GM21515 (cell line): ENCODE measurements at regions not wholly inside any gene's neighbourhood (a gene's known extent, or its start where the extent isn't known, plus 50 kb on each side); places are given as distances from the start of the nearest gene placed in this dataset.

Source experiments
- ATAC-seq: cut with Tn5 transposase; IDR thresholded peaks from one replicate; pipeline ENCODE4 v1.9.1; 2021; ENCODE audit not compliant: unreplicated experiment

- ATAC-seq: peak; percentile 69
Measured at GRCh38 chr11:26078231-26078821, 253.6 kb upstream of the ANO3 start.

GRCh38 chr11:26084313-26084712 lies 247.6 kb upstream of the ANO3 start:
- no peak for ATAC-seq

DNA sequence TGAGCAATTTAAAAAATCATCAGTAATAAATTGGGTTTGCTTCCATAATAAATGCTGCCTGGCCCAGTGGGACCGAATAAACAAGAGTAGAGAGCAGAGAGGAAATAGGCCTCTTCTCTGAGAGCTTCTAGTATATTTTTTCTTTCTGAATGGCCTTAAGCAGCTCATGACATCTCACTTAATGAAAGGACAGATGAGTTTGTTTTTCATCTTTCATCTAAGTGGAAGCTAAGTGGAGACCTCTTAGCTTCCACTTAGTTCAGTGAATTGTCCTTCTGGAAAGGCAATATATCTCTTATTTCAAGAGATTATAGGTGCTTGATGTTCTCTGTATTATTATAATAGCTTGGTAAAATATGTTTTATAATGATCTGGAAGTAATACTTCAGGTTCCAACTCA lies 245.9 kb upstream of the ANO3 start:
- no peak for ATAC-seq

DNA sequence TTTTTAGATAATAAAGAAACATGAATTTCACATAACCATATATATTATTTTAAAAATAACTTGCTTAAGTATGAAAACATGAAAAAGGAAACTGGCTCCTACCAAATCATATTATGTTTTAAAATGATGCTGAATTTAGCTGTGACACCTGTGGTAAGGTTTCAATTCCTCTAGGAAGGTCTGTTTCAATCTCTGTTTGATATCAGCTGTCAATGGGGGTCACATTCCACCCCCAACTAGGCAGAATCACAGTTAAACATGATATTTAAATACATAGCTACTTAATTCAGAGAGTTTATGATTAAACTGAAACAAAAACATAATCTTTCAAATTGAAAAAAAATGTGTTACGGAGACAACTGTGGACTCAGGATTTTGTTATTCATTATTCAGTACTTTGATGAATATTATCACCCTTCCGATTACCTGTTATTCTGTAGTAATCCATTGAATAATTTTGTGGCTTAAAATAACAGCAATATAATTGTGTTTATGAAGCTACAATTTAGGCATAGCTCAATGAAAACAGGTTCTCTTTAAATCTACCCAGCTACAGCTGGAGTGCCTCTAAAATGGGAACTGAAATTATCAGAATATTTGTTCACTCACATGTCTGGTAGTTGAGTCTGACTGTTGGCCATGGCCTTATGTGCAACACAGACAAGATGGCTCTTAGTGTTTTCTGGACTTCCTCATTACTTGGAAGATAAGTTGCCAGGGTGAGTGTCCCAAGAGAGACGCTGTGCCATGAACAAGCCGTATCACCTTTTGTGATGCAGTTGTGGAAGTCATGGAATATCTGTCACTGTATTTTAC lies 244.6 kb upstream of the ANO3 start:
- ATAC-seq: peak; percentile 93

DNA sequence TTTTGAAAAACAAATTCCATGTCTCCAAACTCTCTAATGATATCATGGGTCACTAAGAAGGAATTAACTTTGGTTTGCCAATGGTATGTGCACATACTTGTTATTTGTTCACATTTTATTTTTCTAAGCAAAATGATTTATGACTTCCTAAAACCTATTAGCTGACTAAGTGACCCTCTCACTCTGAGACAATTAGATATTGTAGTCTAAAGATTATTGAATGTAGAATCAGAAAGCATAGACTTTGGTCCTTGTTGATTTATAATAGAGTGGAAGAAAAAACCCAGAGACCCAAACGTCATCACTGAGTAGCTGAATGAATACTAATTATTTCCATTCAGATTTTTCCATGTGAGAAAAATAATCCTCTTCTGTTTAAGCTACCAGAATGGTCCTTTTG lies 243.5 kb upstream of the ANO3 start:
- no peak for ATAC-seq

DNA sequence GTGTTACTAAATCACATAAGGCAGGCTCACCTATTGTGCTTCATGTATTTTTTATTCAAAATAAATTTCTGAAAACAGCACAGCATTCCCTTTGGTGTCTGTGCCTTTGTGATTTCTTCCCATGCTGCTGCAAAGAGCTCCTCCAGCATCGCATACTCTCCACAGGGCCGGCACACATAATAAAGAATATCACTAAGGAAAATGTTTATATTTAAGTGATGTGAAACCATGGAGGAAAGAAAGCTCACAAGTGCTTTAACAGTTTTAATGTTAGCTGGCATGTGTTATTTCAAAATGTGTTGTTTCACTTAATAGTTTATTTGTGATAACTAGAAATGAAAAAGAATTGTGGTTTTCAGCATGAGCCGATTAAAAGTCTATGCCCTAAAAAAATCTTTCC lies 241.3 kb upstream of the ANO3 start:
- ATAC-seq: no peak

DNA sequence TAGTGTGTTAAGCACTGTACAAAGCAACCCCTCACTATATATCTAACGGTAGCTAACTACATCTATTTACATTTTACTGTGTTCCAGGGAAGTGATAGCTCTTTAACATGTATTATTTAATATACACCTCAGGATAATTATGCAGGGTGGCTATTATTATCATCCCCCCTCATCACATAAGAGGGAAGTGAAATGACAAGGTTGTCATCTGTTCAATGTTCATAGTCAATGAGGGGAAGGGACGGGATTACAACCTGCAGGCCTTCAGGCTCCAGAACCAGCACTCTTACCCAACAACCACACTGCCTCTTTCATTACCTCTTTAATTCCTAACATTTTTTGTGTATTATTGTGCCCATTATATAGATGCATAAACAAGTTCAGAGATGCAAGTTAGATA lies 238.7 kb upstream of the ANO3 start:
- no peak for ATAC-seq

GRCh38 chr11:26095340-26095739 lies 236.6 kb upstream of the ANO3 start:
- ATAC-seq: no peak

- ATAC-seq: no peak
Measured at GRCh38 chr11:26096451-26096850, 235.5 kb upstream of the ANO3 start.

- ATAC-seq: no peak
Measured at GRCh38 chr11:26102325-26102724, 229.6 kb upstream of the ANO3 start.

DNA sequence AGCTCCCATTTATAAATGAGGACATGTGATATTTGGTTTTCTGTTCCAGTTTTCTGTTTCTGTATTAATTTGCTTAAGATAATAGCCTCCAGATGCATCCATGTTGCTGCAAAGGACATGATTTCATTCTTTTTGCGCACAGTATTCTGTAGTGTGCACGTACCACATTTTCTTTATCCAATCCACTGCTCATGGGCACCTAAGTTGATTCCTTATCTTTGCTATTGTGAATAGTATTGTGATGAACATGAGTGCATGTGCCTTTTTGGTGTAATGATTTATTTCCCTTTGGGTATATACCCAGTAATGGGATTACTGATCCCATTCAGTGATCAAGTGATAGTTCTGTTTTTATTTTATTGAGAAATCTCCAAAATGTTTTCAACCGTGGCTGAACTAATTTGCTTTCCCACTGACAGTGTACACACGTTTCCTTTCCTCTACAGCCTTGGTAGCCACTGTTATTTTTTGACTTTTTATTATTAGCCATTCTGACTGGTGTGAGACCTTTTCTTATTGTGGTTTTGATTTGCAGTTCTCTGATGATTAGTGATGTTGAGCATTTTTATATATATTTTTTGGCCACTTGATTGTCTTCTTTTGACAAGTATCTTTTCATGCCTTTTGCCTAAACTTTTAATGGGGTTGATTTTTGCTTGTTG lies 226.0 kb upstream of the ANO3 start:
- no peak for ATAC-seq

- no peak for ATAC-seq
Measured at GRCh38 chr11:26106726-26107125, 225.2 kb upstream of the ANO3 start.

GRCh38 chr11:26109658-26110368 lies 222.1 kb upstream of the ANO3 start:
- ATAC-seq: no peak

DNA sequence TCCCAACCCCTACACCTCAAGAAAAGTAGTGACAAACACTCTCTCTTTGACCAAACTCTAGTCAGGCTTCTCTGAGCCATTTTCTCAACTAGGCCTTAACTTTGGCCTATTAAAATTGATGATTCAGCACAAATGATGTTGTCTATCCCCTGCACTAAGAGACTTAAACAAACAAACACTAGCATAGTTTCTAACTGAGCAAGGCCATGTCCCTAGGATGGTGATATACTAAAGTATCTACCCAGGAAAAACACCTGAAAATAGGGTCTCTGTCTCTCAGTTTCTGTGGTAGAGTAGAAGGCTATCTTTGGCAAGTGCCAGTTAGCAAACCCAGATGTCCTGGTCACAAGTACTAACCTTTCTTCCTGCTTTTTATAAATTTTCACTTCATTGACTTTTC lies 219.7 kb upstream of the ANO3 start:
- no peak for ATAC-seq

GRCh38 chr11:26121466-26121865 lies 210.5 kb upstream of the ANO3 start:
- ATAC-seq: no peak

GRCh38 chr11:26126741-26127140 lies 205.2 kb upstream of the ANO3 start:
- no peak for ATAC-seq

DNA sequence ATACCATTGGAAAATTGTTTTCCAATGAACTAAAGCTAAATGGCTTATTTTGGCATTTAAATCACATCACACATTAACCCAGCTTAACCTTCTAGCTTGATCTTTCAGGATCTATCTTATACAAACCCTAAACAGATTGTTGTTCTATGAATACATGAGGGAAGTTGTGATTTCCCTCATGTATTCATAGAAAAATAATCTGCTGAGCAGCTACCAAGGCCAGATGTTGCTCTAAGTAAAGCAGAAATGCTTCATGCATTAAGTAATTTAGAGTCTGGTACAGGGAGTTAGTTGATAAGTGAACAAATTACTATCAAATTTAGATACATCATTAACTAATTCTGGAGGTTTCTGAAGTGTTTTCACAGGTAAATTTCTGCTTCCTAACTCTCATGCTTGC lies 204.6 kb upstream of the ANO3 start:
- no peak for ATAC-seq

- no peak for ATAC-seq
Measured at GRCh38 chr11:26131406-26131805, 200.5 kb upstream of the ANO3 start.

- no peak for ATAC-seq
Measured at GRCh38 chr11:26134053-26134452, 197.9 kb upstream of the ANO3 start.

GRCh38 chr11:26134481-26135355 lies 197.2 kb upstream of the ANO3 start:
- no peak for ATAC-seq

- no peak for ATAC-seq
Measured at GRCh38 chr11:26137651-26138050, 194.3 kb upstream of the ANO3 start.
